Progenitor cell of endocrine pancreas (in vitro differentiated cells): ENCODE measurements at regions not wholly inside any gene's neighbourhood (a gene's known extent, or its start where the extent isn't known, plus 50 kb on each side); places are given as distances from the start of the nearest gene placed in this dataset.

ENCODE experiments used
- DNase-seq: peaks from one replicate; pipeline ENCODE4 v3.0.0; 2021; ENCODE audit warnings: low spot score; ENCODE audit not compliant: unreplicated experiment
- H3K27ac Mint-ChIP-seq: 2 replicates; pipeline ENCODE4 v1.8.0; 2021; ENCODE audit warnings: mild to moderate bottlenecking, moderate library complexity, mixed read lengths
- H3K27me3 Mint-ChIP-seq: 2 replicates; pipeline ENCODE4 v1.8.0; 2021; ENCODE audit warnings: mixed read lengths
- H3K36me3 Mint-ChIP-seq: 2 replicates; pipeline ENCODE4 v1.8.0; 2022; ENCODE audit warnings: mixed read lengths; ENCODE audit not compliant: insufficient read depth
- H3K4me1 Mint-ChIP-seq: 2 replicates; pipeline ENCODE4 v1.8.0; 2021; ENCODE audit warnings: low read depth, mixed read lengths
- H3K4me3 Mint-ChIP-seq: 2 replicates; pipeline ENCODE4 v1.8.0; 2021; ENCODE audit warnings: low read depth, mild to moderate bottlenecking, moderate library complexity, mixed read lengths
- H3K9me3 Mint-ChIP-seq: 2 replicates; pipeline ENCODE4 v1.8.0; 2021; ENCODE audit warnings: low read depth, mixed read lengths
- TF ChIP-seq, protein P1 (sequence below): fragments of 200-600 bp; sonication (generic); IDR thresholded peaks from one replicate; pipeline ENCODE4 v1.5.0; 2021; ENCODE audit warnings: antibody characterized with exemption, mild to moderate bottlenecking; ENCODE audit not compliant: unreplicated experiment

DNA sequence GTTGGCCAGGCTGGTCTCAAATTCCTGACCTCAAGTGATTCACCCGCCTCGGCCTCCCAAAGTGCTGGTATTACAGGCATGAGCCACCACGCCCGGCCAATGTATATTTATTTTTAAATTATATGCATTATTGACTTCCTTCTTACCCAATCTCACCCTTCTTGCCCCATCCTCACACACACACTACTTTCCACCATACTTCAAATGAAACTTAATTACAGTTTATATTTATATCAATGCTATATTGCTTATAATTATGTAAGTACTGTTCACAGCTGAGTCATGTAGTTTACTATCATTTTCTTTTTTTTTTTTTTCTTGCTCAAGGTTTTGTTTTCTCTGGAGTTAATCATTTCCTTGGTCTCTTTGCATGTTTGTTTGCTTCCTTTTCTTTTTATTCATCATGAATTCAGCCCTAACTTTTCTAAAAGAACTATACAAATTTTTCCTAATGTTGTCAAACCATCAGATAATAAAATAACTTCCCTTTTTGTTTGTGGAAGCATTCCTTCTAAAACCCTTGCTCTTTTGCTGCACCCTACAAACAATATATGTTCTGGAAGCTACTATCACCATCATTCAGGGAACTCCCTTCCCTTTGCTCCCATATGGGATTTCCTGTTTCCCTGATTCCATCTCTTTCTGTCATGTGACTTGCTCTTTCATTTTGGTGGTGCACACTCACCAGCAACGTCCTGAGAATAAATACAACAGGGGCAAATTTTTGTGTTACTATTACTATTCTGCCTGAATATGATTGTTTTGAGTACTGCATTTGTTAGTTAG lies 201.7 kb upstream of the SASH1 start:
- H3K36me3 Mint-ChIP-seq = peaks cover 6% of the 10 kb centered on the region
- TF ChIP-seq, protein P1, sequence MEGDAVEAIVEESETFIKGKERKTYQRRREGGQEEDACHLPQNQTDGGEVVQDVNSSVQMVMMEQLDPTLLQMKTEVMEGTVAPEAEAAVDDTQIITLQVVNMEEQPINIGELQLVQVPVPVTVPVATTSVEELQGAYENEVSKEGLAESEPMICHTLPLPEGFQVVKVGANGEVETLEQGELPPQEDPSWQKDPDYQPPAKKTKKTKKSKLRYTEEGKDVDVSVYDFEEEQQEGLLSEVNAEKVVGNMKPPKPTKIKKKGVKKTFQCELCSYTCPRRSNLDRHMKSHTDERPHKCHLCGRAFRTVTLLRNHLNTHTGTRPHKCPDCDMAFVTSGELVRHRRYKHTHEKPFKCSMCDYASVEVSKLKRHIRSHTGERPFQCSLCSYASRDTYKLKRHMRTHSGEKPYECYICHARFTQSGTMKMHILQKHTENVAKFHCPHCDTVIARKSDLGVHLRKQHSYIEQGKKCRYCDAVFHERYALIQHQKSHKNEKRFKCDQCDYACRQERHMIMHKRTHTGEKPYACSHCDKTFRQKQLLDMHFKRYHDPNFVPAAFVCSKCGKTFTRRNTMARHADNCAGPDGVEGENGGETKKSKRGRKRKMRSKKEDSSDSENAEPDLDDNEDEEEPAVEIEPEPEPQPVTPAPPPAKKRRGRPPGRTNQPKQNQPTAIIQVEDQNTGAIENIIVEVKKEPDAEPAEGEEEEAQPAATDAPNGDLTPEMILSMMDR = no peak
- no peaks in the 10 kb centered on the region for H3K27me3 Mint-ChIP-seq
- H3K4me1 Mint-ChIP-seq = peaks cover 14% of the 10 kb centered on the region
- H3K27ac Mint-ChIP-seq = no peak overlapping the region
- H3K9me3 Mint-ChIP-seq = peaks cover 17% of the 10 kb centered on the region
- no peak overlapping the region for H3K4me3 Mint-ChIP-seq
- DNase-seq = no peak

GRCh38 chr6:148142821-148143220 lies 199.8 kb upstream of the SASH1 start:
- no peak overlapping the region for H3K4me3 Mint-ChIP-seq
- no peak overlapping the region for H3K27ac Mint-ChIP-seq
- DNase-seq = no peak

GRCh38 chr6:148143771-148144170 lies 198.9 kb upstream of the SASH1 start:
- H3K36me3 Mint-ChIP-seq = peaks cover 6% of the 10 kb centered on the region
- no peaks in the 10 kb centered on the region for H3K27me3 Mint-ChIP-seq
- H3K4me1 Mint-ChIP-seq = peaks cover 15% of the 10 kb centered on the region
- TF ChIP-seq, protein P1 = no peak
- H3K27ac Mint-ChIP-seq = no peak overlapping the region
- H3K4me3 Mint-ChIP-seq = no peak overlapping the region
- H3K9me3 Mint-ChIP-seq = peaks cover 11% of the 10 kb centered on the region
- DNase-seq = no peak

More at GRCh38 chr6:148142821-148143220, 199.8 kb upstream of the SASH1 start:
- peaks cover 15% of the 10 kb centered on the region for H3K4me1 Mint-ChIP-seq
- peaks cover 6% of the 10 kb centered on the region for H3K36me3 Mint-ChIP-seq
- H3K27me3 Mint-ChIP-seq = no peaks in the 10 kb centered on the region
- TF ChIP-seq, protein P1 = no peak
- peaks cover 13% of the 10 kb centered on the region for H3K9me3 Mint-ChIP-seq

GRCh38 chr6:148144917-148145521 lies 197.6 kb upstream of the SASH1 start:
- Mint-ChIP-seq H3K9me3 (peaks cover 11% of the 10 kb centered on the region), H3K4me3 (no peak overlapping the region), H3K27me3 (no peaks in the 10 kb centered on the region), H3K36me3 (peaks cover 6% of the 10 kb centered on the region), H3K27ac (no peak overlapping the region), H3K4me1 (peaks cover 15% of the 10 kb centered on the region)
- TF ChIP-seq, protein P1 = peak; percentile 78
- DNase-seq = peak; percentile 36

DNA sequence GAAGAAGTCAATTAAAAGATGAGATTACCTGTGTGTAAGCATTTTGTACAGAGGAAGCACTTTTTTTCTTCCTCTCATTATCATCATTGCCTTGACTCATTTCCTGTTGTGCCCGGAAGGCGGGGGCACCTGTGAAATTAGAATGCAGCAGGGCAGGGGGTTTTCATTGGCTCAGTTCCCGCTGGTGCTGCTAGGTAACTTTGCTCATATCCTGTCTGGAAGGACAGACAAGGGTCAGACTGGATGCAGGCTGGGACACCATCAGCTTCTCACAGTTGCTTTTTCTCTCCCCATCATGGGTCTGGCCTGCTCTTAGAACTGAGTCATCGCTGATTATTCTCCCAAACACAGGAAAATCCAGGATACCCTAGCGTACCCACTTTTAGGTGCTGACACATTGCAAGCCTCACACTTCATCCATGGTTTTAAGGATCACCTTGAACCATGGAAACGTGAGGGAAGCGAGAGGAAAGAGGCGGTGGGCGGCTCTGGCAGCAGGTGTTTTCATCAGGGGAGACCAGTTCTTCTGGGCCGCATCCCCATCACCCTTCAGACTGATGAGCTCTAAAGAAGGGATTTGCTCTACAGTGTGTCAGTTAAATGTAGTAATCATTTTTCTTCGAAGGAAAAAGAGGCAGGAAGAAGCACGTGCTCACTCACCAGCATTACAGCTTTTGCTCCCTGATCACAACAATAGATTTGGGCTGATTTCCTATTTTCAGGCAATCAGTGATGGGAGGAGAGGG lies 195.7 kb upstream of the SASH1 start:
- TF ChIP-seq, protein P1 = no peak
- Mint-ChIP-seq H3K4me3 (no peak overlapping the region), H3K4me1 (peaks cover 19% of the 10 kb centered on the region), H3K27me3 (no peaks in the 10 kb centered on the region), H3K36me3 (no peaks in the 10 kb centered on the region), H3K27ac (no peak overlapping the region), H3K9me3 (no peaks in the 10 kb centered on the region)
- no peak for DNase-seq
